Memory B cell (primary cell): ENCODE measurements at regions not wholly inside any gene's neighbourhood (a gene's known extent, or its start where the extent isn't known, plus 50 kb on each side); places are given as distances from the start of the nearest gene placed in this dataset.

Experiments
- ATAC-seq: fragments of 150-1000 bp; cut with Tn5 transposase; 2 replicates; pipeline ENCODE4 v1.10.0; 2021; ENCODE audit warnings: low read depth, mild to moderate bottlenecking, moderate library complexity
- DNase-seq, 2 donors: peaks; one replicate each; pipeline ENCODE4 v3.0.0; 2022; ENCODE audit warnings: low spot score in 2 of 2
- H3K27ac Mint-ChIP-seq: one replicate; pipeline ENCODE4 v1.8.0; 2022; ENCODE audit warnings: mild to moderate bottlenecking, moderate library complexity, mixed read lengths
- H3K27me3 Mint-ChIP-seq: one replicate; pipeline ENCODE4 v1.8.0; 2022; ENCODE audit warnings: mixed read lengths
- H3K36me3 Mint-ChIP-seq: one replicate; pipeline ENCODE4 v1.8.0; 2022; ENCODE audit warnings: mild to moderate bottlenecking, mixed read lengths
- H3K4me1 Mint-ChIP-seq: one replicate; pipeline ENCODE4 v1.8.0; 2022; ENCODE audit warnings: mixed read lengths
- H3K4me3 Mint-ChIP-seq: one replicate; pipeline ENCODE4 v1.8.0; 2022; ENCODE audit warnings: mild to moderate bottlenecking, moderate library complexity, mixed read lengths
- H3K9me3 Mint-ChIP-seq: one replicate; pipeline ENCODE4 v1.8.0; 2022; ENCODE audit warnings: mixed read lengths

GRCh38 chr2:129784486-129784885 is 195.0 kb upstream of the RAB6C start:
- no peaks in the 10 kb centered on the region for H3K4me1 Mint-ChIP-seq
- H3K27ac Mint-ChIP-seq: no peak overlapping the region
- no peak for DNase-seq
- peaks cover 6% of the 10 kb centered on the region for H3K27me3 Mint-ChIP-seq
- no peaks in the 10 kb centered on the region for H3K9me3 Mint-ChIP-seq
- H3K36me3 Mint-ChIP-seq: no peaks in the 10 kb centered on the region
- no peak overlapping the region for H3K4me3 Mint-ChIP-seq
- ATAC-seq: no peak

- peaks cover 17% of the 10 kb centered on the region for H3K27me3 Mint-ChIP-seq
- H3K27ac Mint-ChIP-seq: no peak overlapping the region
- no peaks in the 10 kb centered on the region for H3K36me3 Mint-ChIP-seq
- DNase-seq: no peak
- no peak for ATAC-seq
- H3K4me1 Mint-ChIP-seq: no peaks in the 10 kb centered on the region
- H3K9me3 Mint-ChIP-seq: no peaks in the 10 kb centered on the region
- no peak overlapping the region for H3K4me3 Mint-ChIP-seq
Observed at GRCh38 chr2:129791712-129792111, 187.8 kb upstream of the RAB6C start.

GRCh38 chr2:129793431-129793902 is 186.0 kb upstream of the RAB6C start:
- Mint-ChIP-seq H3K36me3 (no peaks in the 10 kb centered on the region), H3K27ac (no peak overlapping the region), H3K9me3 (no peaks in the 10 kb centered on the region), H3K4me1 (no peaks in the 10 kb centered on the region), H3K4me3 (no peak overlapping the region), H3K27me3 (peaks cover 17% of the 10 kb centered on the region)
- no peak for ATAC-seq
- DNase-seq: no peak

GRCh38 chr2:129794116-129794515 is 185.3 kb upstream of the RAB6C start:
- H3K27me3 Mint-ChIP-seq: peaks cover 17% of the 10 kb centered on the region
- no peaks in the 10 kb centered on the region for H3K36me3 Mint-ChIP-seq
- ATAC-seq (no peak), DNase-seq (no peak)
- no peaks in the 10 kb centered on the region for H3K4me1 Mint-ChIP-seq
- no peak overlapping the region for H3K4me3 Mint-ChIP-seq
- no peaks in the 10 kb centered on the region for H3K9me3 Mint-ChIP-seq
- H3K27ac Mint-ChIP-seq: no peak overlapping the region

GRCh38 chr2:129794540-129794939 is 184.9 kb upstream of the RAB6C start:
- no peak overlapping the region for H3K4me3 Mint-ChIP-seq
- H3K27ac Mint-ChIP-seq: no peak overlapping the region
- no peaks in the 10 kb centered on the region for H3K9me3 Mint-ChIP-seq
- ATAC-seq (no peak), DNase-seq (no peak)
- peaks cover 17% of the 10 kb centered on the region for H3K27me3 Mint-ChIP-seq
- no peaks in the 10 kb centered on the region for H3K4me1 Mint-ChIP-seq
- no peaks in the 10 kb centered on the region for H3K36me3 Mint-ChIP-seq

- H3K36me3 Mint-ChIP-seq: no peaks in the 10 kb centered on the region
- no peaks in the 10 kb centered on the region for H3K4me1 Mint-ChIP-seq
- ATAC-seq (no peak), DNase-seq (no peak)
- H3K27me3 Mint-ChIP-seq: peaks cover 21% of the 10 kb centered on the region
- H3K27ac Mint-ChIP-seq: no peak overlapping the region
- H3K9me3 Mint-ChIP-seq: no peaks in the 10 kb centered on the region
- no peak overlapping the region for H3K4me3 Mint-ChIP-seq
Observed at GRCh38 chr2:129796225-129796624, 183.2 kb upstream of the RAB6C start.

- Mint-ChIP-seq H3K27ac (no peak overlapping the region), H3K27me3 (peaks cover 16% of the 10 kb centered on the region)
Observed at GRCh38 chr2:129796801-129797488, 182.5 kb upstream of the RAB6C start.

GRCh38 chr2:129797489-129798300 is 181.8 kb upstream of the RAB6C start:
- no peaks in the 10 kb centered on the region for H3K4me1 Mint-ChIP-seq
- H3K36me3 Mint-ChIP-seq: no peaks in the 10 kb centered on the region
- H3K27ac Mint-ChIP-seq: no peak overlapping the region
- ATAC-seq: no peak
- no peaks in the 10 kb centered on the region for H3K9me3 Mint-ChIP-seq
- H3K4me3 Mint-ChIP-seq: no peak overlapping the region
- DNase-seq: no peak
- H3K27me3 Mint-ChIP-seq: peaks cover 16% of the 10 kb centered on the region

More at GRCh38 chr2:129796801-129797488, 182.5 kb upstream of the RAB6C start:
- Mint-ChIP-seq H3K4me1 (no peaks in the 10 kb centered on the region), H3K4me3 (no peak overlapping the region), H3K9me3 (no peaks in the 10 kb centered on the region), H3K36me3 (no peaks in the 10 kb centered on the region)
- DNase-seq (no peak), ATAC-seq (no peak)

- H3K36me3 Mint-ChIP-seq: no peaks in the 10 kb centered on the region
- no peak for ATAC-seq
- no peaks in the 10 kb centered on the region for H3K9me3 Mint-ChIP-seq
- H3K4me3 Mint-ChIP-seq: no peak overlapping the region
- no peak for DNase-seq
- peaks cover 16% of the 10 kb centered on the region for H3K27me3 Mint-ChIP-seq
- no peak overlapping the region for H3K27ac Mint-ChIP-seq
- H3K4me1 Mint-ChIP-seq: no peaks in the 10 kb centered on the region
Observed at GRCh38 chr2:129798301-129798581, 181.2 kb upstream of the RAB6C start.

- DNase-seq (no peak), ATAC-seq (no peak)
- Mint-ChIP-seq H3K4me3 (no peak overlapping the region), H3K4me1 (no peaks in the 10 kb centered on the region), H3K27me3 (peaks cover 16% of the 10 kb centered on the region), H3K36me3 (no peaks in the 10 kb centered on the region), H3K27ac (no peak overlapping the region), H3K9me3 (no peaks in the 10 kb centered on the region)
Observed at GRCh38 chr2:129798626-129799025, 180.8 kb upstream of the RAB6C start.

- no peak overlapping the region for H3K4me3 Mint-ChIP-seq
- no peak for DNase-seq
- H3K9me3 Mint-ChIP-seq: no peaks in the 10 kb centered on the region
- H3K4me1 Mint-ChIP-seq: no peaks in the 10 kb centered on the region
- no peak overlapping the region for H3K27ac Mint-ChIP-seq
- no peak for ATAC-seq
- H3K27me3 Mint-ChIP-seq: peaks cover 13% of the 10 kb centered on the region
- no peaks in the 10 kb centered on the region for H3K36me3 Mint-ChIP-seq
Observed at GRCh38 chr2:129799036-129799958, 180.2 kb upstream of the RAB6C start.

- H3K4me3 Mint-ChIP-seq: no peak overlapping the region
- no peaks in the 10 kb centered on the region for H3K4me1 Mint-ChIP-seq
- DNase-seq: no peak
- H3K27me3 Mint-ChIP-seq: peaks cover 8% of the 10 kb centered on the region
- no peak overlapping the region for H3K27ac Mint-ChIP-seq
- no peak for ATAC-seq
- no peaks in the 10 kb centered on the region for H3K36me3 Mint-ChIP-seq
- H3K9me3 Mint-ChIP-seq: no peaks in the 10 kb centered on the region
Observed at GRCh38 chr2:129800285-129800684, 179.2 kb upstream of the RAB6C start.

GRCh38 chr2:129800686-129801085 is 178.8 kb upstream of the RAB6C start:
- no peaks in the 10 kb centered on the region for H3K9me3 Mint-ChIP-seq
- ATAC-seq: no peak
- H3K27ac Mint-ChIP-seq: no peak overlapping the region
- no peaks in the 10 kb centered on the region for H3K4me1 Mint-ChIP-seq
- H3K36me3 Mint-ChIP-seq: no peaks in the 10 kb centered on the region
- H3K4me3 Mint-ChIP-seq: no peak overlapping the region
- H3K27me3 Mint-ChIP-seq: peaks cover 8% of the 10 kb centered on the region
- no peak for DNase-seq

GRCh38 chr2:129801575-129801974 is 177.9 kb upstream of the RAB6C start:
- H3K4me1 Mint-ChIP-seq: no peaks in the 10 kb centered on the region
- H3K27ac Mint-ChIP-seq: no peak overlapping the region
- DNase-seq: no peak
- H3K9me3 Mint-ChIP-seq: no peaks in the 10 kb centered on the region
- H3K27me3 Mint-ChIP-seq: peaks cover 4% of the 10 kb centered on the region
- no peak for ATAC-seq
- H3K4me3 Mint-ChIP-seq: no peak overlapping the region
- no peaks in the 10 kb centered on the region for H3K36me3 Mint-ChIP-seq
